OCI-LY3 (cell line): ENCODE measurements at regions not wholly inside any gene's neighbourhood (a gene's known extent, or its start where the extent isn't known, plus 50 kb on each side); places are given as distances from the start of the nearest gene placed in this dataset.

Experiments used
- EZH2phosphoT487 ChIP-seq: fragments of 200-600 bp; shearing (Covaris generic); IDR thresholded peaks from 2 replicates; pipeline ENCODE4 v1.6.1; 2018; ENCODE audit warnings: antibody characterized with exemption, mixed run types, low read depth
- TF ChIP-seq, protein P1 (sequence below): fragments of 200-600, 300-600 bp; sonication (generic); IDR thresholded peaks from 2 replicates; pipeline ENCODE4 v1.5.1; 2014; ENCODE audit warnings: antibody characterized with exemption, low read length, low read depth

DNA sequence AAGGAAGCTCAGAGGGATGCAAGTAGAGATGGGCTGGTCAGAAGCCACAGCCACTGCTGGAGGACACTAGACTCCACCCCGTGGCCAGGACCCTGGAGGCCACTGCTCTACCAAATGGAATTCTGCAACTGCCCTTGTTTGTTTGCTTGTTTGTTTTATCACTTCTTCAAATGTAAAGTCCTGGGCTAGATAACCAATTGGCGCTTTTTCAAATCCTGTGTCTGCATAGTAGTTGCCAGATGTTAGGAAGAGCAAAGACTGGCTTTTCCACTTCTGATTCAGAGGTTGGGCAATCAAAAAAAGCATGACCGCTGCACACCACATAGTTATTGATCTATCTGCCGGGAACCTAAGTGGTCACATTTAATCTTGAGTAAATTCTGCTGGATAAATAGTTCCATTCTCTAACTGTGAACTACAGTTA, 255.2 kb upstream of the SFRP2 start:
- TF ChIP-seq, protein P1, sequence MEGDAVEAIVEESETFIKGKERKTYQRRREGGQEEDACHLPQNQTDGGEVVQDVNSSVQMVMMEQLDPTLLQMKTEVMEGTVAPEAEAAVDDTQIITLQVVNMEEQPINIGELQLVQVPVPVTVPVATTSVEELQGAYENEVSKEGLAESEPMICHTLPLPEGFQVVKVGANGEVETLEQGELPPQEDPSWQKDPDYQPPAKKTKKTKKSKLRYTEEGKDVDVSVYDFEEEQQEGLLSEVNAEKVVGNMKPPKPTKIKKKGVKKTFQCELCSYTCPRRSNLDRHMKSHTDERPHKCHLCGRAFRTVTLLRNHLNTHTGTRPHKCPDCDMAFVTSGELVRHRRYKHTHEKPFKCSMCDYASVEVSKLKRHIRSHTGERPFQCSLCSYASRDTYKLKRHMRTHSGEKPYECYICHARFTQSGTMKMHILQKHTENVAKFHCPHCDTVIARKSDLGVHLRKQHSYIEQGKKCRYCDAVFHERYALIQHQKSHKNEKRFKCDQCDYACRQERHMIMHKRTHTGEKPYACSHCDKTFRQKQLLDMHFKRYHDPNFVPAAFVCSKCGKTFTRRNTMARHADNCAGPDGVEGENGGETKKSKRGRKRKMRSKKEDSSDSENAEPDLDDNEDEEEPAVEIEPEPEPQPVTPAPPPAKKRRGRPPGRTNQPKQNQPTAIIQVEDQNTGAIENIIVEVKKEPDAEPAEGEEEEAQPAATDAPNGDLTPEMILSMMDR = no peak
- TF ChIP-seq EZH2phosphoT487 = no peak
